Panc1 (cell line): ENCODE measurements at regions not wholly inside any gene's neighbourhood (a gene's known extent, or its start where the extent isn't known, plus 50 kb on each side); places are given as distances from the start of the nearest gene placed in this dataset.

ENCODE experiments used
- ATAC-seq: fragments of 200-7000 bp; cut with Tn5 transposase; 2 replicates; pipeline ENCODE4 v1.9.1; 2020; ENCODE audit warnings: mild to moderate bottlenecking, moderate library complexity
- BruUV-seq: library from RNA; stranded (reverse); fragments of 400-500 nt; replicated peaks from 2 replicates; lab custom pipeline; 2021; lab: Mats Ljungman, UMichigan
- CTCF ChIA-PET: fragments of 300-600 bp; sonication (Branson Sonifier 250); formaldehyde crosslinking; loops from one replicate; lab custom pipeline; 2022; ENCODE audit warnings: antibody characterized with exemption; lab: Charles Lee
- POLR2A ChIA-PET: fragments of 300-600 bp; sonication (Branson Sonifier 250); formaldehyde crosslinking; loops from one replicate; lab custom pipeline; 2022; ENCODE audit warnings: antibody characterized with exemption; lab: Charles Lee
- DNase-seq: peaks from one replicate; pipeline ENCODE4 v3.0.0-alpha.2; 2010; ENCODE audit warnings: low read depth, low spot score
- H3K27ac ChIP-seq: 2 replicates; pipeline ENCODE4 v1.5.1; 2011; ENCODE audit warnings: mild to moderate bottlenecking, low read length, inconsistent platforms
- H3K27me3 ChIP-seq: fragments of 200-500 bp; sonication (Bioruptor generic); 2 replicates; pipeline ENCODE4 v1.6.0; 2014; ENCODE audit warnings: low read length, inconsistent platforms; ENCODE audit not compliant: control insufficient read depth, insufficient read depth
- H3K36me3 ChIP-seq: fragments of 200-500 bp; sonication (Bioruptor generic); 2 replicates; pipeline ENCODE4 v1.5.1; 2014; ENCODE audit warnings: inconsistent platforms, mild to moderate bottlenecking, low read length, moderate library complexity; ENCODE audit not compliant: control insufficient read depth, insufficient read depth
- H3K4me1 ChIP-seq: 2 replicates; pipeline ENCODE4 v1.5.1; 2011; ENCODE audit warnings: inconsistent platforms, mild to moderate bottlenecking, low read length, moderate library complexity; ENCODE audit not compliant: control insufficient read depth, insufficient read depth
- H3K4me3 ChIP-seq, 2 experiments: 2 replicates each; pipeline ENCODE4 v1.5.1; 2011 to 2012; ENCODE audit warnings: low read depth in 2 of 2, low read length in 2 of 2, mild to moderate bottlenecking in 2 of 2, inconsistent platforms in 1 of 2, moderate library complexity in 1 of 2
- H3K9me3 ChIP-seq: fragments of 200-500 bp; sonication (Bioruptor generic); 2 replicates; pipeline ENCODE4 v1.5.1; 2014; ENCODE audit warnings: low read depth, mild to moderate bottlenecking, inconsistent platforms, low read length, moderate library complexity; ENCODE audit not compliant: control insufficient read depth, insufficient read depth
- CTCF ChIP-seq: fragments of 450-650 bp; IDR thresholded peaks from 2 replicates; pipeline ENCODE4 v1.5.1; 2017; ENCODE audit warnings: mild to moderate bottlenecking
- POLR2AphosphoS5 ChIP-seq: IDR thresholded peaks from 2 replicates; pipeline ENCODE4 v1.6.1; 2012; ENCODE audit warnings: mild to moderate bottlenecking, low read depth, low read length, moderate library complexity
- REST ChIP-seq, 2 experiments: IDR thresholded peaks; 2 replicates each; pipeline ENCODE4 v1.6.1; 2011 to 2012; ENCODE audit warnings: low read depth in 2 of 2, control low read depth in 1 of 2, low read length in 1 of 2, mild to moderate bottlenecking in 1 of 2, moderate library complexity in 1 of 2; ENCODE audit not compliant: insufficient read depth in 1 of 2
- SIN3A ChIP-seq: IDR thresholded peaks from 2 replicates; pipeline ENCODE4 v1.6.1; 2012; ENCODE audit warnings: low read depth, mild to moderate bottlenecking, low read length, moderate library complexity, borderline replicate concordance; ENCODE audit not compliant: insufficient read depth
- TCF7L2 ChIP-seq: IDR thresholded peaks from 2 replicates; pipeline ENCODE4 v1.6.1; 2011; ENCODE audit warnings: mild to moderate bottlenecking, low read depth, low read length, inconsistent platforms
- in situ Hi-C: cut with HindIII; loops from 2 replicates; pipeline ENCODE4 v1.10.0; 2016; ENCODE audit warnings: low sequenced_read_pairs, low pct_unique_long_range_greater_than_20kb
- intact Hi-C: fragments of 100-400 bp; cut with micrococcal nuclease; formaldehyde crosslinking; loops from one replicate; pipeline ENCODE4 v1.10.0; 2022; ENCODE audit not compliant: unreplicated experiment

GRCh38 chr2:144030791-144031190 is 489.1 kb downstream of the ZEB2 start:
- intact Hi-C loops (no loop called here), in situ Hi-C loops (no loop called here)
- TF ChIP-seq REST (IDR thresholded peaks at IDR 0.05; ENCODE audit: insufficient read depth in 1 of 2, low read depth in 2 of 2, low read length in 1 of 2): no peak
- no peak for TF ChIP-seq POLR2AphosphoS5
- TF ChIP-seq TCF7L2: no peak
- no peak for TF ChIP-seq CTCF
- no peak for TF ChIP-seq SIN3A
- no TSS peak for BruUV-seq
- H3K4me3 ChIP-seq: no peak overlapping the region
- ATAC-seq (no peak), DNase-seq (no peak)
- CTCF ChIA-PET: no interaction called here
- H3K36me3 ChIP-seq: no peaks in the 10 kb centered on the region
- H3K27me3 ChIP-seq: no peaks in the 10 kb centered on the region
- no peak overlapping the region for H3K27ac ChIP-seq
- POLR2A ChIA-PET: no interaction called here
- H3K4me1 ChIP-seq: no peaks in the 10 kb centered on the region
- H3K9me3 ChIP-seq: no peaks in the 10 kb centered on the region

- POLR2A ChIA-PET: no interaction called here
- DNase-seq (no peak), ATAC-seq (no peak)
- no peaks in the 10 kb centered on the region for H3K27me3 ChIP-seq
- H3K4me1 ChIP-seq: no peaks in the 10 kb centered on the region
- H3K4me3 ChIP-seq: no peak overlapping the region
- intact Hi-C loops (no loop called here), in situ Hi-C loops (no loop called here)
- no peak overlapping the region for H3K27ac ChIP-seq
- H3K9me3 ChIP-seq: no peaks in the 10 kb centered on the region
- no peaks in the 10 kb centered on the region for H3K36me3 ChIP-seq
- no TSS peak for BruUV-seq
- CTCF ChIA-PET: no interaction called here
- no peak for TF ChIP-seq CTCF
- TF ChIP-seq REST (IDR thresholded peaks at IDR 0.05; ENCODE audit: insufficient read depth in 1 of 2, low read depth in 2 of 2, low read length in 1 of 2): no peak
Observed at GRCh38 chr2:144027593-144027992, 492.3 kb downstream of the ZEB2 start.
